ENCODE measurements at regions not wholly inside any gene's neighbourhood (a gene's known extent, or its start where the extent isn't known, plus 50 kb on each side); places are given as distances from the start of the nearest gene placed in this dataset.
"Not testable (repeated sequence)": the region's sequence is repeated elsewhere in the genome, so short reads cannot be mapped to it uniquely, and the experiment has no call there.

- no peak for TF ChIP-seq CTCF (IDR thresholded peaks at IDR 0.05)
- no peak for TF ChIP-seq EP300 (IDR thresholded peaks at IDR 0.05)
- no peak for TF ChIP-seq POLR2A (IDR thresholded peaks at IDR 0.05)
- no peak for TF ChIP-seq POLR2AphosphoS5 (IDR thresholded peaks at IDR 0.05)
- H3K36me3 ChIP-seq = no peaks in the 10 kb centered on the region
- no peak for ATAC-seq
- H3K9me3 ChIP-seq = no peaks in the 10 kb centered on the region
- 15 to 23% methylated on average over 2 of the region's 2 CpGs for WGBS, 2 donors (ENCODE audit: low coverage in 1 of 2)
- H3K4me1 ChIP-seq = no peaks in the 10 kb centered on the region
- no peaks in the 10 kb centered on the region for H3K27me3 ChIP-seq
- no peak overlapping the region for H3K27ac ChIP-seq
- H3K4me3 ChIP-seq = no peak overlapping the region
Observed at GRCh38 chr18:28728891-28729290, 552.0 kb upstream of the CDH2 start.

- WGBS, 2 donors (ENCODE audit: low coverage in 1 of 2) = 94% methylated on average over 3 of the region's 4 CpGs; no CpG with 5 or more reads in 1 of the 2 donors
- H3K9me3 ChIP-seq, ATAC-seq, H3K27me3 ChIP-seq, H3K27ac ChIP-seq, H3K36me3 ChIP-seq, H3K4me3 ChIP-seq, H3K4me1 ChIP-seq: not testable (repeated sequence)
Observed at GRCh38 chr18:28727189-28727588, 550.3 kb upstream of the CDH2 start.

- no peak for TF ChIP-seq CTCF (IDR thresholded peaks at IDR 0.05)
- no peak for TF ChIP-seq POLR2A (IDR thresholded peaks at IDR 0.05)
- no peak for TF ChIP-seq POLR2AphosphoS5 (IDR thresholded peaks at IDR 0.05)
- no peaks in the 10 kb centered on the region for H3K36me3 ChIP-seq
- WGBS, 2 donors (ENCODE audit: low coverage in 1 of 2) = 89 to 90% methylated on average over 2 of the region's 2 CpGs
- H3K4me3 ChIP-seq = no peak overlapping the region
- no peaks in the 10 kb centered on the region for H3K4me1 ChIP-seq
- no peak for ATAC-seq
- no peaks in the 10 kb centered on the region for H3K9me3 ChIP-seq
- no peak overlapping the region for H3K27ac ChIP-seq
- H3K27me3 ChIP-seq = no peaks in the 10 kb centered on the region
Observed at GRCh38 chr18:28725876-28726275, 548.9 kb upstream of the CDH2 start.

- Histone ChIP-seq H3K36me3 (no peaks in the 10 kb centered on the region), H3K27ac (no peak overlapping the region), H3K27me3 (no peaks in the 10 kb centered on the region), H3K9me3 (no peaks in the 10 kb centered on the region), H3K4me1 (no peaks in the 10 kb centered on the region), H3K4me3 (no peak overlapping the region)
- no peak for TF ChIP-seq CTCF (IDR thresholded peaks at IDR 0.05)
- TF ChIP-seq POLR2A (IDR thresholded peaks at IDR 0.05) = no peak
- no peak for TF ChIP-seq EP300 (IDR thresholded peaks at IDR 0.05)
- no peak for TF ChIP-seq POLR2AphosphoS5 (IDR thresholded peaks at IDR 0.05)
- WGBS, 2 donors (ENCODE audit: low coverage in 1 of 2) = 90 to 100% methylated on average over 1 to 2 of the region's 2 CpGs
- no peak for ATAC-seq
Observed at GRCh38 chr18:28723506-28723905, 546.6 kb upstream of the CDH2 start.

GRCh38 chr18:28718696-28719095, 541.8 kb upstream of the CDH2 start:
- H3K27me3 ChIP-seq = no peaks in the 10 kb centered on the region
- H3K27ac ChIP-seq = no peak overlapping the region
- H3K9me3 ChIP-seq = no peaks in the 10 kb centered on the region
- H3K4me3 ChIP-seq = no peak overlapping the region
- ATAC-seq = no peak
- TF ChIP-seq EP300 (IDR thresholded peaks at IDR 0.05) = no peak
- TF ChIP-seq POLR2AphosphoS5 (IDR thresholded peaks at IDR 0.05) = no peak
- no peak for TF ChIP-seq POLR2A (IDR thresholded peaks at IDR 0.05)
- TF ChIP-seq CTCF (IDR thresholded peaks at IDR 0.05) = no peak
- H3K4me1 ChIP-seq = no peaks in the 10 kb centered on the region
- no peaks in the 10 kb centered on the region for H3K36me3 ChIP-seq

GRCh38 chr18:28716338-28716737, 539.4 kb upstream of the CDH2 start:
- H3K27me3 ChIP-seq = no peaks in the 10 kb centered on the region
- no peaks in the 10 kb centered on the region for H3K36me3 ChIP-seq
- H3K4me3 ChIP-seq = no peak overlapping the region
- 54 to 85% methylated on average over 1 of the region's 1 CpG for WGBS, 2 donors (ENCODE audit: low coverage in 1 of 2)
- no peaks in the 10 kb centered on the region for H3K9me3 ChIP-seq
- no peak for ATAC-seq
- no peaks in the 10 kb centered on the region for H3K4me1 ChIP-seq
- H3K27ac ChIP-seq = no peak overlapping the region
- no peak for TF ChIP-seq CTCF (IDR thresholded peaks at IDR 0.05)
- TF ChIP-seq EP300 (IDR thresholded peaks at IDR 0.05) = no peak
- TF ChIP-seq POLR2AphosphoS5 (IDR thresholded peaks at IDR 0.05) = no peak
- TF ChIP-seq POLR2A (IDR thresholded peaks at IDR 0.05) = no peak
